WTC11 (cell line): ENCODE measurements at regions not wholly inside any gene's neighbourhood (a gene's known extent, or its start where the extent isn't known, plus 50 kb on each side); places are given as distances from the start of the nearest gene placed in this dataset.

Experiments
- TF ChIP-seq, protein P1 (sequence below): sonication (generic); formaldehyde crosslinking; IDR thresholded peaks from 2 replicates; pipeline ENCODE4 v1.8.0; 2022; ENCODE audit warnings: mild to moderate bottlenecking, missing genetic modification reagents
- TF ChIP-seq, protein P2 (sequence below): fragments of 200-600 bp; IDR thresholded peaks from 2 replicates; pipeline ENCODE4 v1.8.0; 2022; ENCODE audit warnings: antibody characterized with exemption

DNA sequence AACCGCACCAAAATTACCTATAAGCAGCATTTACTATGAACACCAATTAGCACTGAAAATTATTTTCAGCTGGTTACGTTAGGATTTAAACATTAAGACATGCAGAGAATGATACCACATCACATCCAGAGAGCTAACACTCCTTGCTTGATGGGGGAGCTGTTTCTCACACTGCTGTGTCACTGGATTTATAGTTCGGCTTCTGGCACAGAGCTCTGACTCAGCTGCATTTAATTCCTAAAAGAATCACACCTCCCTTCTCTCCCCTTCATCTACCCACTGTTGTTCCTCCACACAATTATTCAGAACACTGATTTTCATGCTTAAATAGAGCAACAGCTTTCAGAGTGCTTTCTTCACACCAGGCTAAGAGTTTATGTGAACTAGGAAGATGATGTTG, 82.6 kb upstream of the SV2C start:
- TF ChIP-seq, protein P1, sequence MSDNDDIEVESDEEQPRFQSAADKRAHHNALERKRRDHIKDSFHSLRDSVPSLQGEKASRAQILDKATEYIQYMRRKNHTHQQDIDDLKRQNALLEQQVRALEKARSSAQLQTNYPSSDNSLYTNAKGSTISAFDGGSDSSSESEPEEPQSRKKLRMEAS: no peak
- TF ChIP-seq, protein P2, sequence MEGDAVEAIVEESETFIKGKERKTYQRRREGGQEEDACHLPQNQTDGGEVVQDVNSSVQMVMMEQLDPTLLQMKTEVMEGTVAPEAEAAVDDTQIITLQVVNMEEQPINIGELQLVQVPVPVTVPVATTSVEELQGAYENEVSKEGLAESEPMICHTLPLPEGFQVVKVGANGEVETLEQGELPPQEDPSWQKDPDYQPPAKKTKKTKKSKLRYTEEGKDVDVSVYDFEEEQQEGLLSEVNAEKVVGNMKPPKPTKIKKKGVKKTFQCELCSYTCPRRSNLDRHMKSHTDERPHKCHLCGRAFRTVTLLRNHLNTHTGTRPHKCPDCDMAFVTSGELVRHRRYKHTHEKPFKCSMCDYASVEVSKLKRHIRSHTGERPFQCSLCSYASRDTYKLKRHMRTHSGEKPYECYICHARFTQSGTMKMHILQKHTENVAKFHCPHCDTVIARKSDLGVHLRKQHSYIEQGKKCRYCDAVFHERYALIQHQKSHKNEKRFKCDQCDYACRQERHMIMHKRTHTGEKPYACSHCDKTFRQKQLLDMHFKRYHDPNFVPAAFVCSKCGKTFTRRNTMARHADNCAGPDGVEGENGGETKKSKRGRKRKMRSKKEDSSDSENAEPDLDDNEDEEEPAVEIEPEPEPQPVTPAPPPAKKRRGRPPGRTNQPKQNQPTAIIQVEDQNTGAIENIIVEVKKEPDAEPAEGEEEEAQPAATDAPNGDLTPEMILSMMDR: no peak
